SJSA1 (cell line): ENCODE measurements at regions not wholly inside any gene's neighbourhood (a gene's known extent, or its start where the extent isn't known, plus 50 kb on each side); places are given as distances from the start of the nearest gene placed in this dataset.
"Not testable (repeated sequence)": the region's sequence is repeated elsewhere in the genome, so short reads cannot be mapped to it uniquely, and the experiment has no call there.

ENCODE experiments used
- DNase-seq, 2 experiments: peaks; one replicate each; pipeline ENCODE4 v3.0.0-alpha.2; 2015 to 2020; ENCODE audit warnings: low spot score in 2 of 2, low read depth in 1 of 2
- H3K27ac ChIP-seq: fragments of 250-450 bp; sonication (Bioruptor Pico); 2 replicates; pipeline ENCODE4 v1.5.1; 2020; ENCODE audit warnings: mild to moderate bottlenecking, moderate library complexity
- H3K27me3 ChIP-seq: fragments of 250-450 bp; sonication (Bioruptor Pico); replicated peaks from 2 replicates; pipeline ENCODE4 v1.5.1; 2020; ENCODE audit warnings: mild to moderate bottlenecking, moderate library complexity
- H3K36me3 ChIP-seq: fragments of 250-450 bp; sonication (Bioruptor Pico); 2 replicates; pipeline ENCODE4 v1.5.1; 2020; ENCODE audit warnings: mild to moderate bottlenecking
- H3K4me1 ChIP-seq: fragments of 250-450 bp; sonication (Bioruptor Pico); replicated peaks from 2 replicates; pipeline ENCODE4 v1.6.1; 2021; ENCODE audit warnings: mild to moderate bottlenecking
- H3K4me3 ChIP-seq: fragments of 250-450 bp; sonication (Bioruptor Pico); 2 replicates; pipeline ENCODE4 v1.5.1; 2020; ENCODE audit warnings: mild to moderate bottlenecking
- H3K9me3 ChIP-seq: fragments of 250-450 bp; sonication (Bioruptor Pico); replicated peaks from 2 replicates; pipeline ENCODE4 v1.5.1; 2020; ENCODE audit warnings: mild to moderate bottlenecking

- Histone ChIP-seq H3K4me1 (peaks cover 63% of the 10 kb centered on the region), H3K36me3 (no peaks in the 10 kb centered on the region), H3K4me3 (no peak overlapping the region), H3K9me3 (no peaks in the 10 kb centered on the region), H3K27me3 (no peaks in the 10 kb centered on the region), H3K27ac (peak overlapping the region; percentile 57)
- DNase-seq: peak; percentile 89 to 94
Measured at GRCh38 chr1:234851450-234852438, 241.8 kb upstream of the IRF2BP2 start.

GRCh38 chr1:234849832-234850231 is 239.9 kb upstream of the IRF2BP2 start:
- Histone ChIP-seq H3K9me3 (no peaks in the 10 kb centered on the region), H3K4me3 (no peak overlapping the region), H3K4me1 (peaks cover 80% of the 10 kb centered on the region), H3K36me3 (no peaks in the 10 kb centered on the region), H3K27me3 (no peaks in the 10 kb centered on the region), H3K27ac (peak overlapping the region; percentile 72)
- DNase-seq: no peak

GRCh38 chr1:234848972-234849649 is 239.1 kb upstream of the IRF2BP2 start:
- Histone ChIP-seq H3K4me3 (no peak overlapping the region), H3K36me3 (no peaks in the 10 kb centered on the region), H3K4me1 (peaks cover 82% of the 10 kb centered on the region), H3K9me3 (no peaks in the 10 kb centered on the region), H3K27me3 (no peaks in the 10 kb centered on the region), H3K27ac (peak overlapping the region; percentile 72)
- DNase-seq: peak; percentile 75 to 90

GRCh38 chr1:234846813-234847212 is 236.8 kb upstream of the IRF2BP2 start:
- not testable (repeated sequence) for H3K27me3 ChIP-seq, H3K27ac ChIP-seq, H3K9me3 ChIP-seq, H3K36me3 ChIP-seq, DNase-seq, H3K4me3 ChIP-seq
- peaks cover 76% of the 10 kb centered on the region for H3K4me1 ChIP-seq

- Histone ChIP-seq H3K4me1 (peaks cover 68% of the 10 kb centered on the region), H3K27me3 (no peaks in the 10 kb centered on the region), H3K27ac (peak overlapping the region; percentile 91), H3K36me3 (no peaks in the 10 kb centered on the region), H3K9me3 (no peaks in the 10 kb centered on the region), H3K4me3 (no peak overlapping the region)
- DNase-seq: no peak
Measured at GRCh38 chr1:234845836-234846235, 235.9 kb upstream of the IRF2BP2 start.

- peak overlapping the region; percentile 91 for H3K27ac ChIP-seq
- no peaks in the 10 kb centered on the region for H3K36me3 ChIP-seq
- no peak overlapping the region for H3K4me3 ChIP-seq
- H3K4me1 ChIP-seq: peaks cover 68% of the 10 kb centered on the region
- H3K27me3 ChIP-seq: no peaks in the 10 kb centered on the region
- H3K9me3 ChIP-seq: no peaks in the 10 kb centered on the region
- no peak for DNase-seq
Measured at GRCh38 chr1:234845097-234845660, 235.2 kb upstream of the IRF2BP2 start.

GRCh38 chr1:234844479-234845031 is 234.6 kb upstream of the IRF2BP2 start:
- Histone ChIP-seq H3K27me3 (no peaks in the 10 kb centered on the region), H3K4me1 (peaks cover 62% of the 10 kb centered on the region), H3K36me3 (no peaks in the 10 kb centered on the region), H3K27ac (peak overlapping the region; percentile 91), H3K9me3 (no peaks in the 10 kb centered on the region), H3K4me3 (no peak overlapping the region)
- DNase-seq: peak in 1 of 2 experiments; percentile 89

GRCh38 chr1:234843946-234844345 is 234.0 kb upstream of the IRF2BP2 start:
- H3K36me3 ChIP-seq: no peaks in the 10 kb centered on the region
- H3K27me3 ChIP-seq: no peaks in the 10 kb centered on the region
- H3K4me3 ChIP-seq: no peak overlapping the region
- H3K4me1 ChIP-seq: peaks cover 56% of the 10 kb centered on the region
- no peaks in the 10 kb centered on the region for H3K9me3 ChIP-seq
- DNase-seq: peak in 1 of 2 experiments; percentile 19
- peak overlapping the region; percentile 91 for H3K27ac ChIP-seq

- DNase-seq: no peak
- H3K4me1 ChIP-seq: peaks cover 47% of the 10 kb centered on the region
- H3K4me3 ChIP-seq: no peak overlapping the region
- no peak overlapping the region for H3K27ac ChIP-seq
- no peaks in the 10 kb centered on the region for H3K27me3 ChIP-seq
- H3K36me3 ChIP-seq: no peaks in the 10 kb centered on the region
- H3K9me3 ChIP-seq: no peaks in the 10 kb centered on the region
Measured at GRCh38 chr1:234842726-234843641, 233.0 kb upstream of the IRF2BP2 start.

GRCh38 chr1:234841710-234842231 is 231.8 kb upstream of the IRF2BP2 start:
- Histone ChIP-seq H3K36me3 (no peaks in the 10 kb centered on the region), H3K9me3 (no peaks in the 10 kb centered on the region), H3K4me1 (peaks cover 35% of the 10 kb centered on the region), H3K4me3 (no peak overlapping the region), H3K27ac (no peak overlapping the region), H3K27me3 (no peaks in the 10 kb centered on the region)
- no peak for DNase-seq

- H3K27me3 ChIP-seq: no peaks in the 10 kb centered on the region
- no peak overlapping the region for H3K4me3 ChIP-seq
- no peaks in the 10 kb centered on the region for H3K9me3 ChIP-seq
- no peak for DNase-seq
- peaks cover 31% of the 10 kb centered on the region for H3K4me1 ChIP-seq
- H3K36me3 ChIP-seq: no peaks in the 10 kb centered on the region
- no peak overlapping the region for H3K27ac ChIP-seq
Measured at GRCh38 chr1:234841281-234841680, 231.3 kb upstream of the IRF2BP2 start.

GRCh38 chr1:234840843-234841242 is 230.9 kb upstream of the IRF2BP2 start:
- Histone ChIP-seq H3K4me3 (no peak overlapping the region), H3K36me3 (no peaks in the 10 kb centered on the region), H3K4me1 (peaks cover 29% of the 10 kb centered on the region), H3K27me3 (no peaks in the 10 kb centered on the region), H3K9me3 (no peaks in the 10 kb centered on the region), H3K27ac (no peak overlapping the region)
- no peak for DNase-seq

GRCh38 chr1:234840253-234840652 is 230.3 kb upstream of the IRF2BP2 start:
- H3K36me3 ChIP-seq: no peaks in the 10 kb centered on the region
- H3K4me3 ChIP-seq: no peak overlapping the region
- no peaks in the 10 kb centered on the region for H3K9me3 ChIP-seq
- peaks cover 23% of the 10 kb centered on the region for H3K4me1 ChIP-seq
- DNase-seq: no peak
- H3K27me3 ChIP-seq: no peaks in the 10 kb centered on the region
- H3K27ac ChIP-seq: no peak overlapping the region
